ENCODE measurements at regions not wholly inside any gene's neighbourhood (a gene's known extent, or its start where the extent isn't known, plus 50 kb on each side); places are given as distances from the start of the nearest gene placed in this dataset.

DNA sequence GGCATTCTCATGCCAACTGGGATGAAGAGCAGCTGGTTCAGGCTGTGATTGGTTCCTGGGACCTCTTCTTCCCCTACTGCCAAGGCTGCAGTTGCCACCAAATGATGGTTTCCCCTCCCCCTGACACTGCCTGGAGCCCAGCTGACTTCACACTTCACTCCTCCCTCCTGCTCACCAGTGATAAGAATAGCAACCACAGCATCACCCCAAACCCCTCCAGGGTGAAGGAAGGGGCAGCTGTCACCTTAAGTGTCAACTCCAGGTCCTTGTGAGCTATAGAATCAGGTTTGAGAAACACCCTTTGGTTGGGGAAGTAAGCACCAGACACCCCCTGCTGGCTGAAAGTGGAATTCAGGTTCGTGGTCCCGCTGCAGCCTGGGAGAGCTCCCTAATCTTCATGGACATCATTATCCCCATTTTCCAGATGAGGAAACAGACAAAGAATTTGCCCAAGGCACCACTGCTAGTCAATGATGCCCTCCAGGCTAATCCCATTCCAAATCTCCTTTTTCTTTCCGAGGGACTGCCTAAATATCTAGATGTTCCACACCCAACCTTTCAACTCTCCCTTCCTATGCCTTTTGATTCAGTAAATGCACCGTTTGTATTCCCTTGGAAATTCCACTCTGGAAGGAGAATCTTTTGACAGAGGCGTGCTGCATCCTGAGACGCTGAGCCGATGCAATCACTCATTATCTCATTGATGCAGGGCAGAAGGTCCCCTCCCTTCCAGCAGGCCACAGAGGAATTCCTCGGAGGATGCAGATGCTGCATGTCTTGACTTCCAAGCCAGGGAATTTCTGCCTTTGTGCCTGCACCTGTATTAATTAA lies 50.6 kb upstream of the UQCRFS1 start:
- DNase-seq: peak; percentile 26

DNA sequence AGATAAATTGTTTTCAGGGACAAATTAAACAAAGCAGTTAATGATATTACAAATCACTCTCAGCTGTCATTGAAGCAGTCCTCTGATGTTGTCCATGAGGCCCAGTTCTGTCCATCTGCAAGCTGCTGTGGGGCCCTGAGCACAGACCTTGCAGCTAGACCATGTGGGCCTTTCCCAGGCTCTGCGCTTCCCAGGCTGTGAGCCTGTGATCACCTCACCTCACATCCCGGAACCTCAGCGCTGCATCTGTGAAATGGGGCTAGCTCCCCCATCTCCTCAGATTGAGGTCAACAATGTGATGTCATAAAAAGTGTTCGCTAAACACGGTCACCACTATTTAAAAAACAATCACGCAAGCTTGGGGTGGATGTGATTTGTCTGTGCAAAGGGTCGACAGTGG lies 51.9 kb upstream of the UQCRFS1 start:
- DNase-seq: no peak

DNA sequence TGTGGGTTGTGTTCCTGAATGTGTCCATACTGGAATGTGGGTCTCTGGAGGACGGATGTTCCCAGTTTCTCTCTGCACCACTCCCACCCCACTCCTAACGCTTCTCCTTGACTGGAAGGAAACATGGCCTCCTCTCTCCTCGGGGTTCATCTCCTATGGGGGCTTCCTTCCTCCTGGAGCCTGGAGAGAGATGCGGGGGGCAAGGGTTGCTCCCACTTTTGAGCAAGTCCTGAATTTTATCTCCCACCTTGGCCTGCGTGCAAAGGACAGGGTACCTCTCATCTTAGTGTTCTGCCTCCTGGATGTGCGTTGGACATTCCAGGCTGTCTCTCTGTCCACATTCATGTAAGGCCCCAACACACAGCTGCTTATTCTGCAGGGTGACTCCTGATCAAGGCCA lies 52.5 kb upstream of the UQCRFS1 start:
- no peak for DNase-seq

DNA sequence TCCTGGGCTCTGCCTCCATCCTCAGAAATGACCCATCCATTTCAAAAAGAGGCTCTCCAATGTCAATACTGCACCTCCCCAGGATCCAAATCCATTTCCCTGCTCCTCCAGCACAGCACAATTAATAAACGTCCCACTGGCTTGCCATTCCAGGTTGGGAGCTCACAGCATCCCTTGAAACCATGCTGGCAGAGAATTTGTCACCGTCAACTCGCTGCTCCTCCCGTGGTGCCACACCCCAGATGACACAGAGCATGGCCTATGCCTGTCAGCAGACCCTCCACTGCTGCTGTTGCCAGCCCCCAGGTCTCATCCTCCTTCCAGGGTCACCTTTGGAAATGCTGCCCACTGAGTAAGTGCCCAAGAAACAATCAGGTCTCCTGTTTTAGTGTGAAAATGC lies 53.0 kb upstream of the UQCRFS1 start:
- no peak for DNase-seq

DNA sequence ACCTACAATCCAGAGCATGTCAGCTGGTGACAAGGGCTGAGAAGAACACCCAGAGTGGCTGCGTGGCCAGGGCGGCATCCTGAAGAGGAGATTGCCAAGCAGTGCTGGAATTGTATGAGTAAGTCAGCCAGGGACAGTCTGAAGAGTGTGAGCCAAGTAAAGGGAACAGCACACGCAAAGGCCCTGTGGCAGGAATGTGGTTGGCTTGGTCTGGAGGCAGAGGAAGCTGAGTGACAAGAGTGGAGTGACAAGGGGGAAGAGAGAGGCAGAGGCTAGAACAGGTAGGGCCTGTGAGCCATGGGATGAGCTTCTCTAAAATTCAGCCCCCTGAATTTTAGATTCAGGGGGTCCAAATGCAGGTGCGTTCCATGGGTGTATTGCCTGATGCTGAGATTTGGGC lies 53.7 kb upstream of the UQCRFS1 start:
- DNase-seq: no peak

DNA sequence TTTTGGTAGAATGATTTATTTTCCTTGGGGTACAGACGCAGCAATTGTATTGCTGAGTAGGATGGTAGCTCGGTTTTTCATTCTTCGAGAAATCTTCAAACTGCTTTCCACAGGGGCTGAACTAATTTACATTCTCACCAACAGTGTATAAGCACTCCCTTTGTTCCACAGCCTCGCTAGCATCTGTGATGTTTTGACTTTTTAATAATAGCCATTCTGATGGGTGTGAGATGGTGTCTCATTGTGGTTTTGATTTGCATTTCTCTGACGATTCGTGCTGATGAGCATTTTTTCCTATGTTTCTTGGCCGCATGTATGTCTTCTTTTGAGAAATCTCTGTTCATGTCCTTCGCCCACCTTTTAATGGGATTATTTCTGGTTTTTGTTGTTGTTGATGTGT lies 54.8 kb upstream of the UQCRFS1 start:
- no peak for DNase-seq

DNA sequence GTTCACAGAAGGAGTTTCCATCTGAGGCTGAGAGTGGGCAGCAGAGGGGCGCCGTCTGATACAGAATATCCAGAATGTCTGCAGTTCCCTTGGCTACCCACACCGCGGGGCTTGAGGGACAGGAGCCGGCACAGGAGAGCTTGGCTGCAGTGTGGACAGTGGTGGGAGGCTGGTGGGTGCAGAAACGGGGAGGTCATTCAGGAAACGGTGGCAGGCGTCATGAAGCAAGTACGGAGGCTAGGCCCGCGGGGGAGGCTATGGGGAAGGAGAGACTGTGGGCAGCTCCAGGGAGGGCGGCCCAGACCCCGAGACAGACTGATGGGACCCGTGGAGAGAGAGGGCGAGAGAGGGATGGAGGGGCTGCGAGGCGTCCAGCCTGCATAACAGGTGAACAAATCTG lies 55.2 kb upstream of the UQCRFS1 start:
- DNase-seq: no peak

DNA sequence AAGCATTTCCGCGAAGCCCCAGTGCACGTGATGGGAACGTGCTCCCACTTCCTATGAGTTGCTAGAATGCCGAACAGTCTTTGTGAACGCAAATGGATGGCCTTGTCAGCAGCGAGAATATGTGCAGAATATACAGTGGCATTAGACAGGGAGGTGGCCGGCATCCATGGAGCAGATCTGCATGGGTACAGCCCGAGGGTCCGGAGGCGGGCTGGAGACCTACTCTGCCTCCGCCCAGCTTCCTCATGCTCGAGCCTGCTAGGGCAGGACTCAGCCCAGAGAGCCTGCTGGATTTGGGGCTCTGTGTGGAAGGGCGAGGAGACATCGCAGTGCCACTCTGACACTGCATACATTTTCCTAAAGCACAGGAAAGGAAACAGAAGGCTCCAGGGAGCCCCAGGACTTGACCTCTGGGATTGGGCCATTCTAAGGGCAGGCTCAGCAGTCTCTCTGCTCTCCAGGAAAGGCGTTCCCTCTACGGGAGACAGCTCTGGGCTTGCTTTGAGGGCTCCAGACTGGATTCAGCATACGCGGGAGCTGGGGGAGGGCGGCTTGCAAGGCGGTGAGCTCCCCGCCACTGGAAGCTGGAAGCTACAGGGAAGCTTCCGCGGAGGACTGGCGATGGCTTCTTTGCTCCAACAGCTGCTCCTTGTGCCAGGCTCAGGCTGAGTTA lies 55.9 kb upstream of the UQCRFS1 start:
- no peak for DNase-seq

DNA sequence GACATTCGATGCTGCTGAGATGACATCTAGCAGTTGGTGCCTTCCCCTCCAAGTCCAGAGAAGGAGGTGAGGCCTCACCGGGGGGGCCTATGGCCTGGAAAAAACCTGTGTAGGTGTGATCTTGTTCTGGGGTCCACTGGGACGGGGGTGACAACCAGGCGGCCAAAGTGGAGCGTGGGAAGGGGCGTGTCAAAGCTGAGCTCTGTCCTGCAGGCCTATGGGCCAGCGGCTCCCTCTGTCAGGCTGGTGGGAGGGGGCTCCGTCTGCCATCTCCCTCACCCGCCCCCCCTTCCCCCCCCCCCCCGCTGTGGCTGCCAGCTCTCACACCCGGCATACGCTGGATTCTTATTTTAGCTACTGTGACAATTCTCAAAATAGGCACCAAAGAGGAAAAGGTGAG lies 56.7 kb upstream of the UQCRFS1 start:
- DNase-seq: no peak

DNA sequence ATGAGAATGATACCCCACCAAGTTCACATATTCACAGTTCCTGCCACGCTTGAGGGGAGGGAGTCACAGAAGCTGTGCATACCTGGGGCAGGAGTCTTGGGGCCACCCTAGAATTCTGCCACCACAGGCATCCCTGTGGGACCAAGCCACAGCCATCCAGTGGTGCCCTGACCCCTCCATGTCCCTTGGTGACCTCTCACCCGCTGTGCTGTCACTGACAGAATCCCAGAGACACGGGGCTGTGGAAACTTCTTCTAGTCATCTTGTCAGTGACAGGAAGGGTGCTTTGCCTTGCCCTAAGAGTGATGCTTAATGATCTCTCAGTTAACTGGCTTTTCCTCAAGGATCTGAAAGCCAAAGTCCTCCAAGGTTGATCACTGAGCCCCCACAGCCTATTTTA lies 58.4 kb upstream of the UQCRFS1 start:
- no peak for DNase-seq

DNA sequence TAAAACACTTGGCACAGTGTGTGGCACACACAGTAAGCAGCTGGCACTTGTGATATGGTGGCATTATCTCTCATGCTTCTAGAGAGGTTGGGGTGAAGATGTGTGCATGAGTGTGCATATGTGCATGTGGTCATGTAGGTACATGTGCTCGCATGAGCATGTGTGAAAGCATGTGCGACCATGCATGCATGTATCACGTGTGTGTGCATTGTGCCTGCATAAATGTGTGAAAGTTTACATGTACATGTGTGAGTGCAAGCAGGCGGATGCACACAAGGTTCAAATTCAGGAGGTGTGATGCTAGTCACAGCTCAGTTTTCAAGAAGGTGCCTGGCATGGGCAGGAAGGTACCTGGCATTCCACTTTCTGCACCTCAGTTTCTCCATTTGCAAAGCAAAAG lies 59.0 kb upstream of the UQCRFS1 start:
- no peak for DNase-seq

DNA sequence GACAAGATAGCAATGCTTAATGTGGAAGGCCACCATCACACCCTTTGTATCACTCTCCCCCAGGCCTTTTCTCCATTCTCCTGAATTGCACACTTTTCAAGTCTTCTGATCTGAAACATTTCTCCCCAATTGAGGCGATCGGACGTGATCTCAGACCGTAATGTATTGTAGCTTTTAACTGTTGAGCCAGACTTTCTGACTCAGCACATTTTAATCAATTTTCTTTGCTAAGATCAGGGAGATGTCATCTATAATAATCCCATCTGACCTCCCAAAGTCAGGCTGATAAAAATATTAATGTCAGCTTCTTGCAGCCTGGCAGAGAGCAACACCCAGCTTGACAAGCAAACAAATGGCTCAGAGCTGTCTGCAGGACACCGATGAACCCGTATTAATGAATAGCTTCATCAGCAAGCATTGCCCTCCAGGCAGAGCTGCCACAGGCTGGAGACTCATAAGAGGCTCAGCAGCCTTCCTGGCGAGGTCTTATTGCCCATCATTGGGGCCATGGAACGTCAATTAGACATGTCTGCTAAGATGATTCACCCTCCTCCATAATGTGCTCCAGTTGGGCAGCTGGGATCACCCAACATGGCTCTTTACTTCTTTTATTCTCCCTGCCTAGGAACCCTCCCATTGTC lies 60.2 kb upstream of the UQCRFS1 start:
- no peak for DNase-seq

DNA sequence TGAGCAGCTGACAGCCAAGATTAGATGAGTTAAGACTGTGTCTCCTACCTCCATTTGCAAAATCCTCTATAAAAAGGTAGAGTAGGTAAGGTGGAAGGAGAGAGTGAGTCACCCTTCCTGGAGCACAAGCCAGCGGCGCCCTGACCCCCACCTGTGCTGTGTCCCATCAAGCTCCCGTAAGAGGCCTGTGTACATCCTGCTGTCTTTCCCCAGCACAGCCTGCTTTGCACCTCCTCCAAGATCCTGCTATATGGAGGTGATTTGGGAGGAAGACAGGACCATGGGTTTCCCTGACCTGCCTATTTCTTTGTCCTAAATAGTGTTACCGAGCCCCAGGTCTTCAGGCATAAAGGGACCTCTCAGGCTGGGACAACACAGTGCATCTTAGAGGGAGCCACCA lies 62.3 kb upstream of the UQCRFS1 start:
- no peak for DNase-seq

DNA sequence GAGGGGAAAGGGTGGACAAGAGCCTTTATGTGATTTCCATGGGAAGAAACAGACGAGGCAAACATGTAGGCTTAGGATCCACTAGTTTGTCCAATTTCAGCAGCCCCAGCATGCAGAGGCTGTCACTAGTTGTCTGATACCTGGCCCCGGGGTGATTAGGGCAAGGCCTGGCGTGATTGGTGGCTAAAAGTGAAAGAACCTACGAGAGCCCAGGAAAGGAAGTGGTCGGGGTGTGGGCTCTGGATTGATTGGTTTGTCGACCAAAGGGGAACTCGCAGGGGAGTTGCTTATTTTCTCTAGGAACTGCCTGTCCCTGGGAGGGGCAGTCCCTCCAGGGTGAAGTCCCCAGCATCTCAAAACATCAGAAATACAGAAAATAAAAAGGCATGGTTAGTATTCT lies 64.2 kb upstream of the UQCRFS1 start:
- peak; percentile 14 for DNase-seq

DNA sequence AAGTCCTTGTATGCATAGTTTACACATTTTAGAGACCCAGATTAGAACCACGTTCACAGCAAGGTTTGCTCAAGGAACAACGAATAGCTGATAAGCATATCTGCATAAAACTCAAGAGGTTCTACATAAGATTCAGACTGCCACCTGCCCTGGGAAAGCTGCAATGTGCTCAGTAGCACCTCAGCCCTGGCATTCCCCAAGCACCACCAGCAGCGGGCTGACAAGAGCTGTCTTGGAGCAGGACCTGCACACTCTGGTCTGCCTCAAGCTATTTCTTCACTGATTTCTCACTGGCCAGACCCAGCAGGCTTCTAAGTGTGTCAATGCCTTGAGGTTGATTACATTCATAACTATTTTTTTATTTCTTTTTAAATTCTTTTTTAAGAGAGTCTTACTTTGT lies 65.8 kb upstream of the UQCRFS1 start:
- DNase-seq: no peak

DNA sequence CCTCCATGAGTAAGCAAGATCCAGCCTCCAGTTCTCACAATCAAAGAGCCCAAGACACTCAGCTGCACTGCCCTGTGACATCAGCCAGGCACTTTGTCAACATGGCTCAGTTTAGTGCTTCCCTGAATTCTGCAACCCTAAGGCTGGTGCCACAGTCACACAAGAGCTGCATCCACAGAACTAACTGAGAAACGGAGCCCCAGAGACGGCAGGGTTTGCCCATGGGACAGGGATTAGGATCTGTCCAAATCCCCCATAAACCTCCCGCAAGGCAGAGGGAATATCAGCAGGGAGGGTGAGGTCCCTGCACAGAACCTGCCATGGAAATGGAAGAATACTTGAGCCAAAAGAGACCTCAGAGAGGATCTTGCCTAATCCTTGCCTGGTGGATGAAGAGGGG lies 70.4 kb upstream of the UQCRFS1 start:
- DNase-seq: no peak

DNA sequence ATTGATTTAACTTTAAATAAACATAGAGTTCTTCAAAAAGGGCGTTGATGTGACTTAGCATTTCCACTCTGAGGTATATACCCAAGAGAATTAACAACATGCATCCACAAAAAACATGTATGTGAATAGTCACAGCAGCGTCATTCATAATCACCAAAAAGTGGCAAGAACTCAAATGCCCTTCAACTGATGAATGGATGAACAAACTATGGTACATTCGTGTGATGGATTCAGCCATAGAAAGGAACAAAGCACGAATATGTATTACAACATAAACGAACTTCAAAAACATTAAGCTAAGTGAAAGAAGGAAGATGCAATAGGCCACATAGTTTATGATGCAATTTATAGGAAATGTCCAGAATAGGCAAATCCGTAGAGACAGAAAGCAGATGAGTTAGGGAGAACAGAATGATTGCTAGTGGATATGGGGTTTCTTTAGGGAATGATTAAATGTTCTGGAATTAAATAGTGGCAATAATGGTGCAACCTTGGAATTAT lies 72.3 kb upstream of the UQCRFS1 start:
- no peak for DNase-seq

DNA sequence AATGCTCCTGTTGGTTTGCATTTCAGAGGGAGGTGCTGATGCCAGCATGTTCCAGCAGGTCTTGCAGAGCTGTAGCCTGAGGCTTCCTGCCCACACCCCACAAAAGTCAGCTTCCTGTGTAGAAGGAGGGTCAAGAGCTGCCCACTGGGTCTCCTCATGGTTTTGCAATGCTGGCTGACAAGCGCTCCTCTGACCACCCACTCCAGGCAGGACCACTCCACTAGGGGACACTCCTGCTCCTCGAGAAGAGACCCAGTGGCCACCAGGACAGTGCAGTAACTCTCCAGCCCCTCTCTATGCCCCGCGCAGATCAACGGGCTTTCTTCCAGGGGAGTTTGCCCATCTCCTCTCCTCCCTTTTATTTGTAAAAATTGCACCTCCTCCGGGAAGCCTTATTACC lies 72.9 kb upstream of the UQCRFS1 start:
- no peak for DNase-seq

DNA sequence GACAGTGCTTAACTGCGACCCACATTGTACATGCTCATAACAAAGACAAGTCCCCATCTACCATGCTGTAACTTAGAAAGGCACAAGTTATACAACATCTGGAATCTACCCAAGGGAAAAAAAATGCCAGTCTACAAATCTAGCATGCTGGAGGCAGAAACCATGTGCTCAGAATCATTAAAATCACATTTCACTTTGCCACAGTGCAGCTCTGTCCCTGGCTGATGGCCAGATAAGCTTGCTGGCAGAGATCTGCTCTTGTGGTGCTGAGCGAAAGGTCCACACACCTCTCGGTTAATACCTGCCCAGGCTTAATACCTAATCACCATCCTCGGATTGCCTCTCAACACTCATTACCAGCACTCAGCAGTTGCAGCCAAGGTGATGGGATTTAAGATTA lies 74.1 kb upstream of the UQCRFS1 start:
- no peak for DNase-seq

DNA sequence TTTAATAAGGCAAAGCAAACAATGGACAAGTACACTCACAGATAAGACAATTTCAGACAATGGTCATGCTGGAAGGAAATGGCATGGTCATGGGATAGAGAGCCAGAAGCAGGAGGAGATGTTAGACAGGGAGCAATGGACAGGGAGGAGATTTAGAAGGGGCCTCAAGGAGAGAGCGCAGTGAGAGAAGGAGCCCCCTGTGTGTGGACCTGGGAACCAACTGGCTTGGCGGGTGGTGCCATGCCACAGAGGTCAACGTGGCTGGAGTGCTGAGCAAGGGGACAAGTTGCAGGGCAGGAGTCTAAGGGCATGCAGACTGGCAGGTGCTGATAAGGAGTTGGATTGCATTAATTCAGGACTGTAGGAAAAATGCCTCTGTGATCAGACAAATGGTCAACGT lies 75.3 kb upstream of the UQCRFS1 start:
- DNase-seq: no peak

DNA sequence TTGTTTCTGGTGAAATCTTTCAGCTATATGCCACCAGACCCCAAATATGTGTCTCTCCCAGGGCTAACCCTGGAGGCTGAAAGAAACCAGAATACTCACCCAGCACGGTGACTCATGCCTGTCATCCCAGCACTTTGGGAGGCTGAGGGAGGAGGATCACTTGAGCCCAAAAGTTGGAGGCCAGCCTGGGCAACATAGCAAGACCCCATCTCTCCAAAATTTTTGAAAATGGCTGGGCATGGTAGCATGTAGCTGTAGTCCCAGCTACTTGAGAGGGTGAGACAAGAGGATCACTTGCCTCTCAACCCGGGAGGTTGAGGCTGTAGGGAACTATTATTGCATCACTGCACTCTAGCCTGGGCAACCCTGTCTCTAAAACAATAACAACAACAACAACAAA lies 76.1 kb upstream of the UQCRFS1 start:
- DNase-seq: no peak

DNA sequence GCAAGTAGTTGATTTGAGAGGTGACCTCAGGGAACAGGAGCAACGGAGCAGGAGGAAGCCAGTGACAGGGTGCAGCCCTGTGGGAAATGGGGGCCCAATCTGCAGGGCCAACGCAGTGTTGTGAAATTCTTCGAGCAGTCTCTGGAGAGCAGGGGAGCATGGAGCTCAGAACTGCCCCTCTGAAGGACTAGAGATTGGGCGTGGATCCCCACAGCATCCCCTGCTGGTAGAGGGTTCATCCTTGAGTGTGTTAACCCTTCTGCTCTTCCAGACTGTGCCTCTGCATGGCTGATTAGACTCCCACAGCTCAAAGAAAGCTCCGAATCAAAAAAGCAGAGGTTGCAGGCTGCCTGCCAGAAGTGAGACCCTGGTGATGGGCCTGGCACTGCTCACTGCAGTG lies 77.9 kb upstream of the UQCRFS1 start:
- DNase-seq: no peak

DNA sequence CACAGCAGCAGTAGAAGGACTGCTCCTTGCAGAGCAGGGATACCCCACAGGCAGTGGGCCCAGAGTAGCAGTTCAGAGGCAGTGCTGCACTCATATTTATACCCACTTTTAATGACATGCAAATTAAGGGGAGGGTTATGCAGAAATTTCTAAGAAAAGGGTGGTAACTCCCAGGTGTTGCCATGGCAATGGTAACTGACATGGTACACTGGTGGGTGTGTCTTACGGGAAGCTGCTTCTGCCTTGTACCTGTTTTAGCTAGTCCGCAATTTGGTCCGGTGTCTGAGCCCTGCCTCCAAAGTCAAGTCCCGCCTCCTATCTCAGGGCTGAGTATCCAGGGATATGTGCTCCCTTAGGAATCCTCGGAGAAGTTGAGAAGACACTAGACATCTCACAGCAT lies 79.2 kb upstream of the UQCRFS1 start:
- DNase-seq: no peak

DNA sequence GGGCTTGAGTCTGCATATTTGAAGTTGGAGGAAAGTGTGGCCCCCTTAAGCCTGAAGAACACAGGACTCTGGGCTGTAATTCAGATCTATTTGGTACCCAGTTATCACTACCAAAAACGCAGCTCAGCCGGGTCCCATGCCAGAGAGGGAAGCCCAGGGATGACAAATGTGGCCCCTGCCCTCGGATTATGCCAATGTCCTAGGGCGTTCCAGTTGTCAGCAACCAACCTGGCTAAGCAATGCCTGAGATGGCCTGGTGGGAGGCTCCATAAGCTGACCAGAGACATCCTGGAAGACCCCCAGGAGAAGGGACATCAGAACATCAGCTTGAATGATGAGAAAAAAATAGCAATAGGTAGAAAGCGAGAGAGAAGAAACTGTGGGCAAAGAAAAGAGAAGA lies 79.6 kb upstream of the UQCRFS1 start:
- no peak for DNase-seq

Data from stimulated activated naive CD4-positive, alpha-beta T cell treated with Interleukin-2 at 50 U/mL for 16 hours (primary cell).